Naive thymus-derived CD8-positive, alpha-beta T cell (primary cell): ENCODE measurements at regions not wholly inside any gene's neighbourhood (a gene's known extent, or its start where the extent isn't known, plus 50 kb on each side); places are given as distances from the start of the nearest gene placed in this dataset.

Source experiments
- ATAC-seq, 2 donors: fragments of 150-1000 bp; cut with Tn5 transposase in 1 of 2; sonication (Bioruptor Pico), chemical (Tn5 transposase) in 1 of 2; 1 replicate in 1 of 2; 2 replicates in 1 of 2; pipeline ENCODE4 v1.10.0; 2021; ENCODE audit warnings: mild to moderate bottlenecking in 2 of 2, moderate library complexity in 2 of 2
- POLR2A ChIA-PET: fragments of 350-600 bp; sonication (Branson Sonifier 250); formaldehyde crosslinking; loops from one replicate; lab custom pipeline; 2021; ENCODE audit warnings: antibody characterized with exemption; lab: Charles Lee
- DNase-seq, 10 donors: peaks; one replicate each; pipeline versions ENCODE4 v3.0.0 to v3.0.0-alpha.2; 2020 to 2022
- H3K27ac Mint-ChIP-seq, 10 donors: one replicate each; pipeline ENCODE4 v1.8.0; 2020 to 2022; ENCODE audit warnings: mild to moderate bottlenecking in 10 of 10, mixed read lengths in 10 of 10, moderate library complexity in 4 of 10, inconsistent platforms in 1 of 10
- H3K27me3 Mint-ChIP-seq, 5 donors: one replicate each; pipeline ENCODE4 v1.8.0; 2021 to 2022; ENCODE audit warnings: mixed read lengths in 5 of 5
- H3K36me3 Mint-ChIP-seq, 3 donors: one replicate each; pipeline ENCODE4 v1.8.0; 2020 to 2022; ENCODE audit warnings: mixed read lengths in 3 of 3, mild to moderate bottlenecking in 2 of 3, inconsistent platforms in 1 of 3
- H3K4me1 Mint-ChIP-seq, 4 donors: one replicate each; pipeline ENCODE4 v1.8.0; 2021 to 2022; ENCODE audit warnings: mixed read lengths in 4 of 4
- H3K4me3 Mint-ChIP-seq, 10 donors: one replicate each; pipeline ENCODE4 v1.8.0; 2020 to 2022; ENCODE audit warnings: mild to moderate bottlenecking in 10 of 10, mixed read lengths in 10 of 10, moderate library complexity in 6 of 10, inconsistent platforms in 1 of 10
- H3K9me3 Mint-ChIP-seq, 9 donors: one replicate each; pipeline ENCODE4 v1.8.0; 2020 to 2022; ENCODE audit warnings: mixed read lengths in 9 of 9, mild to moderate bottlenecking in 3 of 9, inconsistent platforms in 1 of 9, moderate library complexity in 1 of 9

DNA sequence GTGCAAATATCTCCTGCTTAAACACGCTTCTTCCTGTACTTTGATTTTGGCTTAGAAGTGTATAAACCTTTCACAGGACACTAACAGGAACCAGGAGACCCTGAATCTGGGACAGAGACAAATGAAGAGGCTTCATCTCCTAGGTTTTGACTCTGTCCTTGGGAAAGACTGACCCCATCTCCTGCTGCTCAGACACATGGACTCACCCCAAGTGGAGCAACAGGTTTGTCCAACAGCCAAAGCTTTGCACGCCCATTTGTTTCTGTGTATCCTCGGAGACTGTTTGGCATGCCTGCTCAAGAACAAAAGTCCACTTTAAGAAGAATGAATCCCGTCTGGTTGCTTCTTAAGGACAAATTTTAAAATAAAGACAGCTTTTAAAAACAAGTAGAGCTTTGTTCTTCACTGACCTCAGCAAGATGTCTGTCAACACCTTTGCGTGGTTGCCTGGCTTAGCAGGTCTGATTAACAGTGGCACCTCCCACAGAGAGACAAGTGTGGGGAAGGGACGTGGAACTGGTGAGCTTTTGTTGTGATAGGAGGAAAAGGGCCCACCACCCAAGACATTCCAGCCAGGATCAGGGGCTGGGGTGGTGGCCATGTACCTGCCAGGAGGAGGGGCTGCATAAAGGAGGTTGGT lies 202.6 kb downstream of the SOD2 start:
- H3K36me3 Mint-ChIP-seq: no peaks in the 10 kb centered on the region
- H3K27me3 Mint-ChIP-seq: peaks cover 3 to 23% (median 8%) of the 10 kb centered on the region in 5 donors
- peaks cover 0 to 5% (median 0%) of the 10 kb centered on the region in 9 donors for H3K9me3 Mint-ChIP-seq
- ATAC-seq (no peak), DNase-seq (no peak)
- POLR2A ChIA-PET: no interaction called here
- H3K4me3 Mint-ChIP-seq: no peak overlapping the region
- H3K4me1 Mint-ChIP-seq: no peaks in the 10 kb centered on the region
- H3K27ac Mint-ChIP-seq: no peak overlapping the region

- ATAC-seq: no peak
- Mint-ChIP-seq H3K36me3 (no peaks in the 10 kb centered on the region), H3K27ac (no peak overlapping the region), H3K9me3 (peaks cover 0 to 4% (median 0%) of the 10 kb centered on the region in 9 donors), H3K4me1 (no peaks in the 10 kb centered on the region), H3K27me3 (peaks cover 6 to 13% (median 8%) of the 10 kb centered on the region in 5 donors), H3K4me3 (no peak overlapping the region)
- DNase-seq: no peak
- POLR2A ChIA-PET: no interaction called here
Observed at GRCh38 chr6:159487636-159488035, 205.4 kb downstream of the SOD2 start.

DNA sequence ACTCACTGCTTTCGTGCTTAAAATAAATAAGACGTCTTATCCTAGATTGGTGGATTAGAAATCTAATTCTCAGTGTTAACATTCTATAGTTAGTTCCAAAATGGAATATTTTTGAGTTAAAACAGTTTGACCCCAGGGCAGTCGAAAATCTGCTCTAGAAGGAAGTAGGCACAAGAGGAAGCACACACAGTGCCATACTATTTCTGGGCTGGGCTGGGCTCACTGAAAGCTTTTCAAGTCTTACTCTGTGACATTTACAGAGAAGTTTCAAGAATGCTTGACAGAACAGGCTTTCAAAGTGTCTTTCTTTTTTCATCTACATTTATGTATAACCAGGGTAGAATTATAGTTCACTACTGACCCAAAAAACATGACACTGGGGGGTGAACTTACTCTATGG lies 209.8 kb downstream of the SOD2 start:
- POLR2A ChIA-PET: no interaction called here
- Mint-ChIP-seq H3K4me1 (no peaks in the 10 kb centered on the region), H3K4me3 (no peak overlapping the region)

DNA sequence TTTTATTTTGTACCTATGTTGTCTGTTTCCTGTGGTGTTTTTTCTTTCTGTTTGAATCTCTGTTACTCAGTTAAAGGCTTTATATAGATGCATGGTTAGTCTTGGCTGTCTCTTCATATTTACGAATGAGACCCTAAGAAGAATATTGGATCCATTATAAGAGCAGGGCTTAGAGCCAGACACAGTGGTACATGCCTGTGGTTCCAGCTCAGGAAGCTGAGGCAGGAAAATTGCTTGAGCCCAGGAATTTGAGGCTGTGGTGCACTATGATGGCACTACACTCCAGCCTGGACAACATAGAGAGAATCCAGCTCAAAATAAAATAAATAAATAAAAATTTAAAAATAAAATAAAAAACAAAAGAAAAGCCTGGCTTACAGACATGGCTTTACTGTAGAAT lies 211.1 kb downstream of the SOD2 start:
- H3K27ac Mint-ChIP-seq: no peak overlapping the region
- no peaks in the 10 kb centered on the region for H3K36me3 Mint-ChIP-seq
- no peak overlapping the region for H3K4me3 Mint-ChIP-seq
- peaks cover 12 to 32% (median 19%) of the 10 kb centered on the region in 5 donors for H3K27me3 Mint-ChIP-seq
- H3K9me3 Mint-ChIP-seq: peaks cover 0 to 3% (median 0%) of the 10 kb centered on the region in 9 donors
- no peak for DNase-seq
- no peak for ATAC-seq
- POLR2A ChIA-PET: no interaction called here
- no peaks in the 10 kb centered on the region for H3K4me1 Mint-ChIP-seq

More for the DNA sequence above, 209.8 kb downstream of the SOD2 start:
- H3K36me3 Mint-ChIP-seq: no peaks in the 10 kb centered on the region
- peaks cover 0 to 3% (median 0%) of the 10 kb centered on the region in 9 donors for H3K9me3 Mint-ChIP-seq
- no peak overlapping the region for H3K27ac Mint-ChIP-seq
- ATAC-seq (no peak), DNase-seq (no peak)
- peaks cover 12 to 32% (median 17%) of the 10 kb centered on the region in 5 donors for H3K27me3 Mint-ChIP-seq

GRCh38 chr6:159480471-159480870 lies 212.6 kb downstream of the SOD2 start:
- Mint-ChIP-seq H3K9me3 (peaks cover 0 to 3% (median 0%) of the 10 kb centered on the region in 9 donors), H3K27ac (no peak overlapping the region), H3K4me3 (no peak overlapping the region), H3K4me1 (no peaks in the 10 kb centered on the region), H3K27me3 (peaks cover 12 to 32% (median 19%) of the 10 kb centered on the region in 5 donors), H3K36me3 (no peaks in the 10 kb centered on the region)
- POLR2A ChIA-PET: no interaction called here
- DNase-seq (no peak), ATAC-seq (no peak)

- H3K4me1 Mint-ChIP-seq: no peaks in the 10 kb centered on the region
- POLR2A ChIA-PET: no interaction called here
Observed at GRCh38 chr6:159479146-159479545, 213.9 kb downstream of the SOD2 start.

GRCh38 chr6:159473475-159474263 lies 219.4 kb downstream of the SOD2 start:
- no peaks in the 10 kb centered on the region for H3K4me1 Mint-ChIP-seq
- H3K27me3 Mint-ChIP-seq: peaks cover 3 to 33% (median 5%) of the 10 kb centered on the region in 5 donors
- no peak overlapping the region for H3K4me3 Mint-ChIP-seq
- H3K27ac Mint-ChIP-seq: no peak overlapping the region
- no peaks in the 10 kb centered on the region for H3K36me3 Mint-ChIP-seq
- POLR2A ChIA-PET: no interaction called here
- peaks cover 0 to 4% (median 0%) of the 10 kb centered on the region in 9 donors for H3K9me3 Mint-ChIP-seq
- DNase-seq: no peak
- ATAC-seq: no peak

More at GRCh38 chr6:159479146-159479545, 213.9 kb downstream of the SOD2 start:
- peaks cover 12 to 32% (median 16%) of the 10 kb centered on the region in 5 donors for H3K27me3 Mint-ChIP-seq
- H3K9me3 Mint-ChIP-seq: peaks cover 0 to 3% (median 0%) of the 10 kb centered on the region in 9 donors
- H3K4me3 Mint-ChIP-seq: no peak overlapping the region
- H3K36me3 Mint-ChIP-seq: no peaks in the 10 kb centered on the region
- no peak overlapping the region for H3K27ac Mint-ChIP-seq
- DNase-seq: no peak
- ATAC-seq: no peak

- H3K36me3 Mint-ChIP-seq: no peaks in the 10 kb centered on the region
- POLR2A ChIA-PET: no interaction called here
- ATAC-seq: no peak
- peaks cover 6 to 40% (median 15%) of the 10 kb centered on the region in 5 donors for H3K27me3 Mint-ChIP-seq
- no peak overlapping the region for H3K27ac Mint-ChIP-seq
- H3K4me1 Mint-ChIP-seq: peaks cover 0 to 13% (median under 1%) of the 10 kb centered on the region in 4 donors
- no peak overlapping the region for H3K4me3 Mint-ChIP-seq
- peaks cover 0 to 4% (median 0%) of the 10 kb centered on the region in 9 donors for H3K9me3 Mint-ChIP-seq
- DNase-seq: no peak
Observed at GRCh38 chr6:159470397-159470796, 222.6 kb downstream of the SOD2 start.

- ATAC-seq: no peak
- POLR2A ChIA-PET: no interaction called here
- DNase-seq: no peak
- Mint-ChIP-seq H3K27ac (no peak overlapping the region), H3K27me3 (peaks cover 6 to 40% (median 18%) of the 10 kb centered on the region in 5 donors), H3K9me3 (peaks cover 0 to 4% (median 0%) of the 10 kb centered on the region in 9 donors), H3K4me1 (peaks cover 0 to 13% (median under 1%) of the 10 kb centered on the region in 4 donors), H3K4me3 (no peak overlapping the region), H3K36me3 (no peaks in the 10 kb centered on the region)
Observed at GRCh38 chr6:159469443-159469842, 223.6 kb downstream of the SOD2 start.

GRCh38 chr6:159468994-159469393 lies 224.0 kb downstream of the SOD2 start:
- Mint-ChIP-seq H3K4me1 (peaks cover 0 to 13% (median under 1%) of the 10 kb centered on the region in 4 donors), H3K27ac (no peak overlapping the region)

GRCh38 chr6:159467473-159468041 lies 225.5 kb downstream of the SOD2 start:
- H3K9me3 Mint-ChIP-seq: peaks cover 0 to 4% (median 0%) of the 10 kb centered on the region in 9 donors
- H3K27ac Mint-ChIP-seq: no peak overlapping the region
- DNase-seq (no peak), ATAC-seq (no peak)
- POLR2A ChIA-PET: no interaction called here
- peaks cover 9 to 31% (median 17%) of the 10 kb centered on the region in 5 donors for H3K27me3 Mint-ChIP-seq
- peaks cover 0 to 13% (median under 1%) of the 10 kb centered on the region in 4 donors for H3K4me1 Mint-ChIP-seq
- H3K4me3 Mint-ChIP-seq: no peak overlapping the region
- H3K36me3 Mint-ChIP-seq: no peaks in the 10 kb centered on the region

More at GRCh38 chr6:159468994-159469393, 224.0 kb downstream of the SOD2 start:
- peaks cover 6 to 40% (median 22%) of the 10 kb centered on the region in 5 donors for H3K27me3 Mint-ChIP-seq
- peaks cover 0 to 4% (median 0%) of the 10 kb centered on the region in 9 donors for H3K9me3 Mint-ChIP-seq
- ATAC-seq: no peak
- POLR2A ChIA-PET: no interaction called here
- H3K36me3 Mint-ChIP-seq: no peaks in the 10 kb centered on the region
- no peak overlapping the region for H3K4me3 Mint-ChIP-seq
- DNase-seq: no peak

- Mint-ChIP-seq H3K4me1 (peaks cover 0 to 13% (median under 1%) of the 10 kb centered on the region in 4 donors), H3K27me3 (peaks cover 8 to 27% (median 17%) of the 10 kb centered on the region in 5 donors), H3K9me3 (peaks cover 0 to 2% (median 0%) of the 10 kb centered on the region in 9 donors), H3K27ac (no peak overlapping the region), H3K36me3 (no peaks in the 10 kb centered on the region), H3K4me3 (no peak overlapping the region)
- no peak for ATAC-seq
- DNase-seq: no peak
- POLR2A ChIA-PET: no interaction called here
Observed at GRCh38 chr6:159466926-159467325, 226.1 kb downstream of the SOD2 start.
